Smooth muscle cell (in vitro differentiated cells): ENCODE measurements at regions not wholly inside any gene's neighbourhood (a gene's known extent, or its start where the extent isn't known, plus 50 kb on each side); places are given as distances from the start of the nearest gene placed in this dataset.

Source experiments
- DNase-seq: peaks from one replicate; lab custom pipeline; 2025; ENCODE audit not compliant: unreplicated experiment; lab: John Stamatoyannopoulos, UW
- H2AFZ ChIP-seq: fragments of 200-600 bp; sonication (generic); 2 replicates; pipeline ENCODE4 v1.6.0; 2016; ENCODE audit warnings: antibody characterized with exemption, low read depth, mild to moderate bottlenecking
- H3F3A ChIP-seq: fragments of 200-600 bp; sonication (generic); 2 replicates; pipeline ENCODE4 v1.6.0; 2017; ENCODE audit warnings: antibody characterized with exemption, low read depth
- H3K27ac ChIP-seq: fragments of 200-600 bp; sonication (generic); 2 replicates; pipeline ENCODE4 v1.5.1; 2016; ENCODE audit warnings: low read depth, mild to moderate bottlenecking
- H3K27me3 ChIP-seq: fragments of 200-600 bp; sonication (generic); 2 replicates; pipeline ENCODE4 v1.6.1; 2016; ENCODE audit warnings: low read depth, mild to moderate bottlenecking
- H3K36me3 ChIP-seq: fragments of 200-600 bp; sonication (generic); 2 replicates; pipeline ENCODE4 v1.5.1; 2016; ENCODE audit warnings: low read depth
- H3K4me1 ChIP-seq: fragments of 200-600 bp; sonication (generic); 2 replicates; pipeline ENCODE4 v1.5.1; 2016; ENCODE audit warnings: low read depth
- H3K4me2 ChIP-seq: fragments of 200-600 bp; sonication (generic); 2 replicates; pipeline ENCODE4 v1.6.0; 2016; ENCODE audit warnings: mild to moderate bottlenecking
- H3K4me3 ChIP-seq: fragments of 200-600 bp; sonication (generic); 2 replicates; pipeline ENCODE4 v1.5.1; 2016; ENCODE audit warnings: mild to moderate bottlenecking
- H3K79me2 ChIP-seq: fragments of 200-600 bp; sonication (generic); 2 replicates; pipeline ENCODE4 v1.6.0; 2016; ENCODE audit warnings: low read depth, mild to moderate bottlenecking
- H3K9ac ChIP-seq: fragments of 200-600 bp; sonication (generic); 2 replicates; pipeline ENCODE4 v1.6.0; 2016; ENCODE audit warnings: low read depth
- H3K9me3 ChIP-seq: fragments of 200-600 bp; sonication (generic); replicated peaks from 2 replicates; pipeline ENCODE4 v1.5.1; 2016; ENCODE audit warnings: low read depth
- H4K20me1 ChIP-seq: fragments of 200-600 bp; sonication (generic); 2 replicates; pipeline ENCODE4 v1.6.0; 2016; ENCODE audit warnings: low read depth
- CTCF ChIP-seq: fragments of 200-600 bp; sonication (generic); IDR thresholded peaks from 2 replicates; pipeline ENCODE4 v1.5.1; 2017; ENCODE audit warnings: borderline replicate concordance, mild to moderate bottlenecking, antibody characterized with exemption; ENCODE audit not compliant: insufficient read depth, poor library complexity, severe bottlenecking
- WGBS: methylation state at CpG from one replicate; pipeline ENCODE4 v1.1.7; 2016; ENCODE audit warnings: low lambda C conversion rate; 5-methylcytosine and 5-hydroxymethylcytosine counted together

GRCh38 chr3:178967177-178967532, 104.5 kb downstream of the ZMAT3 start:
- Histone ChIP-seq H3K4me3 (no peak overlapping the region), H3K9me3 (no peaks in the 10 kb centered on the region), H3F3A (no peaks in the 10 kb centered on the region), H3K4me1 (no peaks in the 10 kb centered on the region), H2AFZ (no peak overlapping the region), H3K27ac (no peak overlapping the region), H3K27me3 (no peaks in the 10 kb centered on the region), H3K36me3 (no peaks in the 10 kb centered on the region), H3K4me2 (no peak overlapping the region), H4K20me1 (no peaks in the 10 kb centered on the region), H3K9ac (no peak overlapping the region), H3K79me2 (no peaks in the 10 kb centered on the region)
- TF ChIP-seq CTCF = no peak
- 53% methylated on average over 1 of the region's 1 CpG for whole genome bisulfite sequencing
- DNase-seq = no peak

- Histone ChIP-seq H3K27me3 (no peaks in the 10 kb centered on the region), H3K4me3 (peak overlapping the region; percentile 34), H3F3A (no peaks in the 10 kb centered on the region), H3K27ac (no peak overlapping the region), H3K4me2 (peak overlapping the region; percentile 81), H4K20me1 (no peaks in the 10 kb centered on the region), H3K9ac (no peak overlapping the region), H3K36me3 (no peaks in the 10 kb centered on the region), H3K79me2 (no peaks in the 10 kb centered on the region), H2AFZ (peak overlapping the region; percentile 68), H3K4me1 (no peaks in the 10 kb centered on the region), H3K9me3 (no peaks in the 10 kb centered on the region)
- 54% methylated on average over 6 of the region's 6 CpGs for WGBS
- TF ChIP-seq CTCF = peak; percentile 69
- DNase-seq = no peak
Observed at GRCh38 chr3:178966299-178967176, 105.1 kb downstream of the ZMAT3 start.

DNA sequence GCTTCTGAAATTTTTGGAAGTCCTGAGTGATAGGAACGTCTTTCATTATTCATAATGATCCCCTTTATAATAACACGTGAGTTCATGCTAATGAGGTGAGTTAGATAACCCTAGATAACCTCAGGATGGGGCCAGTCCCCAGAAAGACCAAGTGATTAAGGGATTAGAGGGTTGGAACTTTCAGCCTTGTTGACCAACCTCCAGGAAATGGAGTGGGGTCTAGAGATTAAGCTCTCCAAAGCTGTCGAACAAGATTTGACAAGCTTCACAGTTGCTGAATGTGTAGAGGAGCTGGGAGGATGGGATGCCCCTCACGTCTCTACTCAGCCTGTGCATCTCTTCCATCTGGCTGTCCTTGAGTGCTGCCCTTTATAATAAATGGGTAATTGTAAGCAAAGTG, 107.1 kb downstream of the ZMAT3 start:
- DNase-seq = no peak
- H3K4me1 ChIP-seq = no peaks in the 10 kb centered on the region
- no peaks in the 10 kb centered on the region for H3K27me3 ChIP-seq
- no peak overlapping the region for H3K4me3 ChIP-seq
- H3F3A ChIP-seq = no peaks in the 10 kb centered on the region
- no peaks in the 10 kb centered on the region for H3K79me2 ChIP-seq
- 26% methylated on average over 4 of the region's 4 CpGs for WGBS
- H3K9me3 ChIP-seq = no peaks in the 10 kb centered on the region
- no peaks in the 10 kb centered on the region for H3K36me3 ChIP-seq
- no peak overlapping the region for H3K27ac ChIP-seq
- no peak for TF ChIP-seq CTCF
- H3K9ac ChIP-seq = no peak overlapping the region
- H4K20me1 ChIP-seq = no peaks in the 10 kb centered on the region
- no peak overlapping the region for H2AFZ ChIP-seq
- H3K4me2 ChIP-seq = no peak overlapping the region

- Histone ChIP-seq H3K9me3 (no peaks in the 10 kb centered on the region), H3F3A (no peaks in the 10 kb centered on the region), H4K20me1 (no peaks in the 10 kb centered on the region), H3K4me1 (no peaks in the 10 kb centered on the region), H3K9ac (no peak overlapping the region), H2AFZ (no peak overlapping the region), H3K79me2 (no peaks in the 10 kb centered on the region), H3K27ac (no peak overlapping the region), H3K36me3 (no peaks in the 10 kb centered on the region), H3K4me3 (no peak overlapping the region), H3K27me3 (no peaks in the 10 kb centered on the region), H3K4me2 (no peak overlapping the region)
- no peak for TF ChIP-seq CTCF
- DNase-seq = no peak
Observed at GRCh38 chr3:178960918-178961317, 110.7 kb downstream of the ZMAT3 start.
